ENCODE measurements at regions not wholly inside any gene's neighbourhood (a gene's known extent, or its start where the extent isn't known, plus 50 kb on each side); places are given as distances from the start of the nearest gene placed in this dataset.

- TF ChIP-seq, protein P1, sequence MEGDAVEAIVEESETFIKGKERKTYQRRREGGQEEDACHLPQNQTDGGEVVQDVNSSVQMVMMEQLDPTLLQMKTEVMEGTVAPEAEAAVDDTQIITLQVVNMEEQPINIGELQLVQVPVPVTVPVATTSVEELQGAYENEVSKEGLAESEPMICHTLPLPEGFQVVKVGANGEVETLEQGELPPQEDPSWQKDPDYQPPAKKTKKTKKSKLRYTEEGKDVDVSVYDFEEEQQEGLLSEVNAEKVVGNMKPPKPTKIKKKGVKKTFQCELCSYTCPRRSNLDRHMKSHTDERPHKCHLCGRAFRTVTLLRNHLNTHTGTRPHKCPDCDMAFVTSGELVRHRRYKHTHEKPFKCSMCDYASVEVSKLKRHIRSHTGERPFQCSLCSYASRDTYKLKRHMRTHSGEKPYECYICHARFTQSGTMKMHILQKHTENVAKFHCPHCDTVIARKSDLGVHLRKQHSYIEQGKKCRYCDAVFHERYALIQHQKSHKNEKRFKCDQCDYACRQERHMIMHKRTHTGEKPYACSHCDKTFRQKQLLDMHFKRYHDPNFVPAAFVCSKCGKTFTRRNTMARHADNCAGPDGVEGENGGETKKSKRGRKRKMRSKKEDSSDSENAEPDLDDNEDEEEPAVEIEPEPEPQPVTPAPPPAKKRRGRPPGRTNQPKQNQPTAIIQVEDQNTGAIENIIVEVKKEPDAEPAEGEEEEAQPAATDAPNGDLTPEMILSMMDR (conservative IDR thresholded peaks at IDR 0.05; ENCODE audit: low read length): no peak
- TF ChIP-seq EZH2phosphoT487 (IDR thresholded peaks at IDR 0.05; ENCODE audit: borderline replicate concordance): no peak
Observed at GRCh38 chr17:31726980-31727427, 132.0 kb downstream of the COPRS start.

All from Loucy (cell line).